Testis (tissue), 2 donors: ENCODE measurements at regions not wholly inside any gene's neighbourhood (a gene's known extent, or its start where the extent isn't known, plus 50 kb on each side); places are given as distances from the start of the nearest gene placed in this dataset.

Experiments
- DNase-seq: peaks from one replicate; pipeline ENCODE4 v3.0.0-alpha.2; 2019
- H3K27ac ChIP-seq, 2 donors: fragments of 200-600 bp; sonication (generic); one replicate each; pipeline ENCODE4 v1.5.1; 2019
- H3K27me3 ChIP-seq: fragments of 200-600 bp; sonication (generic); one replicate; pipeline ENCODE4 v1.5.1; 2019
- H3K36me3 ChIP-seq: fragments of 200-600 bp; sonication (generic); one replicate; pipeline ENCODE4 v1.5.1; 2017; ENCODE audit warnings: low read depth; ENCODE audit errors: missing control alignments
- H3K4me1 ChIP-seq: fragments of 200-600 bp; sonication (generic); one replicate; pipeline ENCODE4 v1.5.1; 2019
- H3K4me3 ChIP-seq, 2 donors: fragments of 200-600 bp; sonication (generic); one replicate each; pipeline ENCODE4 v1.5.1; 2017 to 2019
- H3K9me3 ChIP-seq: fragments of 200-600 bp; sonication (generic); one replicate; pipeline ENCODE4 v1.5.1; 2017
- CTCF ChIP-seq, 3 experiments: fragments of 450-650 bp in 2 of 3; fragments of 200-600 bp in 1 of 3; sonication (generic) in 1 of 3; IDR thresholded peaks; one replicate each; pipeline ENCODE4 v1.5.1; 2016 to 2019; ENCODE audit warnings: antibody characterized with exemption in 3 of 3, mild to moderate bottlenecking in 2 of 3, moderate library complexity in 1 of 3
- POLR2A ChIP-seq: fragments of 450-650 bp; IDR thresholded peaks from one replicate; pipeline ENCODE4 v1.6.1; 2017; ENCODE audit warnings: antibody characterized with exemption, mild to moderate bottlenecking, moderate library complexity
- WGBS, 2 donors: methylation state at CpG; one replicate each; pipeline ENCODE4 v1.1.5; 2018; 5-methylcytosine and 5-hydroxymethylcytosine counted together
- intact Hi-C: fragments of 100-400 bp; cut with DNase I; formaldehyde crosslinking; loops from one replicate; pipeline ENCODE4 v1.15.1; 2023; ENCODE audit warnings: low total_unique reads

- intact Hi-C loops, result no loop called here
Measured at GRCh38 chr22:49620666-49621065, 207.0 kb downstream of the BRD1 start.

DNA sequence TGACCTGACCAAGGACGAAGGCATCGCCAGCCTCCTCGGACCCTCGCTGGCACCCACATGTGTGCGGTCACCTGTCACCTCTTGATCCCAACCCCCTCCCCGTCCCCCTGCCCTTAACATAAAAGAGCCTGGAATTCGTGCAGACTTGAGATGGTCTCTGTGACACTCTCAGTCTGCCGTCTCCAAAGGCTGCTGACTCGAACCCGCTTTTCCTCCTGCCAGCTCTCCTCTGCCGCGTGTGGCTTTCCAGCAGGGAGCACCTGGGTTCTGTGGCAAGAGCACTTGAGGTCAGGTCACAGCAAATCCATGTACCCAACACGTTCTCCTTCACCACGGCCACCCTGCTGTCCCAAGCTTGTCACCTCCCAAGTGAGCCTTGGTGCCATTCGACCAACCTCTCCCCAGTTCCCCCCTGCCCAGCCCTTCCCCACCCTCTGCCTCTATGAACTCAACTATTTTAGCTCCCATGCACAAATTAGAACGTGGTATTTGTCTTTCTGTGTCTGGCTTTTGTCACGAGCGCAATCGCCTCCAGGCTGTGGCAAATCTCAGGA is 207.6 kb downstream of the BRD1 start:
- Histone ChIP-seq H3K4me1 (no peaks in the 10 kb centered on the region), H3K27ac (no peak overlapping the region), H3K27me3 (no peaks in the 10 kb centered on the region), H3K9me3 (no peaks in the 10 kb centered on the region), H3K4me3 (no peak overlapping the region), H3K36me3 (no peaks in the 10 kb centered on the region)
- TF ChIP-seq POLR2A, result no peak
- no peak for TF ChIP-seq CTCF (IDR thresholded peaks at IDR 0.05)
- intact Hi-C loops, result no loop called here
- DNase-seq, result no peak
- 82% methylated on average over 19 of the region's 19 CpGs for WGBS, 2 donors

More at GRCh38 chr22:49620666-49621065, 207.0 kb downstream of the BRD1 start:
- Histone ChIP-seq H3K36me3 (no peaks in the 10 kb centered on the region), H3K4me3 (no peak overlapping the region), H3K9me3 (no peaks in the 10 kb centered on the region), H3K27ac (no peak overlapping the region), H3K27me3 (no peaks in the 10 kb centered on the region), H3K4me1 (no peaks in the 10 kb centered on the region)
- WGBS, 2 donors, result 81 to 83% methylated on average over 11 of the region's 11 CpGs
- TF ChIP-seq CTCF (IDR thresholded peaks at IDR 0.05) (no peak), POLR2A (no peak)
- DNase-seq, result no peak

GRCh38 chr22:49619301-49619700 is 208.4 kb downstream of the BRD1 start:
- Histone ChIP-seq H3K27ac (no peak overlapping the region), H3K4me1 (no peaks in the 10 kb centered on the region), H3K4me3 (no peak overlapping the region), H3K27me3 (no peaks in the 10 kb centered on the region), H3K36me3 (no peaks in the 10 kb centered on the region), H3K9me3 (no peaks in the 10 kb centered on the region)
- intact Hi-C loops, result no loop called here
- no peak for DNase-seq
- TF ChIP-seq CTCF (IDR thresholded peaks at IDR 0.05) (no peak), POLR2A (no peak)
- WGBS, 2 donors, result 86 to 90% methylated on average over 10 to 13 of the region's 13 CpGs

DNA sequence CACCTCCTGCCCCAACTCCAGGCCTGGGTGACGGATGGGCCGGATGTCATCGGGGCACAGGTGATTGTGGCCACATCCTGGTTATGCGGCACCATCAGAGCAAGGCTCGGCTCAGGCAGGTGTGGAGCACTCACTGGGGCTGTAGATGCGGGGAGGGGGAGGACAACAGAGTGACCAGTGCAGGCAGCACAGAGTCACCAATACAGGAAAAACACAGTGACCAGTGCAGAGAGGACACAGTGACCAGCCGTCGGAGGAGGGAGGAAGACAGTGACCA is 209.1 kb downstream of the BRD1 start:
- Histone ChIP-seq H3K27ac (no peak overlapping the region), H3K9me3 (no peaks in the 10 kb centered on the region), H3K36me3 (no peaks in the 10 kb centered on the region), H3K27me3 (no peaks in the 10 kb centered on the region), H3K4me1 (no peaks in the 10 kb centered on the region), H3K4me3 (no peak overlapping the region)
- no peak for TF ChIP-seq POLR2A
- no peak for TF ChIP-seq CTCF (IDR thresholded peaks at IDR 0.05)
- no peak for DNase-seq
- WGBS, 2 donors, result 70 to 83% methylated on average over 8 of the region's 8 CpGs
- intact Hi-C loops, result no loop called here

- Histone ChIP-seq H3K27me3 (no peaks in the 10 kb centered on the region), H3K4me1 (no peaks in the 10 kb centered on the region), H3K27ac (no peak overlapping the region), H3K4me3 (no peak overlapping the region), H3K9me3 (no peaks in the 10 kb centered on the region), H3K36me3 (no peaks in the 10 kb centered on the region)
- DNase-seq, result no peak
- intact Hi-C loops, result no loop called here
- 60 to 70% methylated on average over 20 to 23 of the region's 23 CpGs for WGBS, 2 donors
- TF ChIP-seq CTCF (IDR thresholded peaks at IDR 0.05) (no peak), POLR2A (no peak)
Measured at GRCh38 chr22:49617866-49618676, 209.6 kb downstream of the BRD1 start.
